ENCODE measurements at regions not wholly inside any gene's neighbourhood (a gene's known extent, or its start where the extent isn't known, plus 50 kb on each side); places are given as distances from the start of the nearest gene placed in this dataset.
"Not testable (repeated sequence)": the region's sequence is repeated elsewhere in the genome, so short reads cannot be mapped to it uniquely, and the experiment has no call there.

GRCh38 chr16:80259290-80259805, 281.4 kb upstream of the DYNLRB2 start:
- intact Hi-C loops (cut with DNase I; ENCODE audit: low total_unique reads): no loop called here

GRCh38 chr16:80258407-80258806, 282.4 kb upstream of the DYNLRB2 start:
- no peak for DNase-seq (ENCODE audit: low spot score in 2 of 2)
- H3K4me3 ChIP-seq (ENCODE audit: low read depth, poor library complexity, severe bottlenecking): no peak overlapping the region
- TF ChIP-seq POLR2A (IDR thresholded peaks at IDR 0.05) (no peak), CTCF (IDR thresholded peaks at IDR 0.05) (no peak)
- 91 to 95% methylated on average over 3 of the region's 3 CpGs for WGBS, 2 donors
- intact Hi-C loops (cut with DNase I; ENCODE audit: low total_unique reads): no loop called here

More at GRCh38 chr16:80259290-80259805, 281.4 kb upstream of the DYNLRB2 start:
- no peak for TF ChIP-seq POLR2A (IDR thresholded peaks at IDR 0.05)
- no peak for TF ChIP-seq CTCF (IDR thresholded peaks at IDR 0.05)
- DNase-seq (ENCODE audit: low spot score in 2 of 2): no peak
- WGBS, 2 donors: 88 to 90% methylated on average over 6 of the region's 6 CpGs
- no peak overlapping the region for H3K4me3 ChIP-seq (ENCODE audit: low read depth, poor library complexity, severe bottlenecking)

- intact Hi-C loops (cut with DNase I; ENCODE audit: low total_unique reads): no loop called here
- no peak for TF ChIP-seq CTCF (IDR thresholded peaks at IDR 0.05)
- no peak for TF ChIP-seq POLR2A (IDR thresholded peaks at IDR 0.05)
- H3K4me3 ChIP-seq (ENCODE audit: low read depth, poor library complexity, severe bottlenecking): no peak overlapping the region
- 90 to 91% methylated on average over 4 of the region's 4 CpGs for WGBS, 2 donors
- no peak for DNase-seq (ENCODE audit: low spot score in 2 of 2)
Observed at GRCh38 chr16:80254970-80255369, 285.8 kb upstream of the DYNLRB2 start.

- DNase-seq (ENCODE audit: low spot score in 2 of 2): no peak
- no peak overlapping the region for H3K4me3 ChIP-seq (ENCODE audit: low read depth, poor library complexity, severe bottlenecking)
- no peak for TF ChIP-seq POLR2A (IDR thresholded peaks at IDR 0.05)
- no peak for TF ChIP-seq CTCF (IDR thresholded peaks at IDR 0.05)
- intact Hi-C loops (cut with DNase I; ENCODE audit: low total_unique reads): no loop called here
- 75 to 84% methylated on average over 5 of the region's 5 CpGs for WGBS, 2 donors
Observed at GRCh38 chr16:80253741-80254140, 287.1 kb upstream of the DYNLRB2 start.

GRCh38 chr16:80250381-80250780, 290.4 kb upstream of the DYNLRB2 start:
- intact Hi-C loops (cut with DNase I; ENCODE audit: low total_unique reads): no loop called here
- no peak overlapping the region for H3K4me3 ChIP-seq (ENCODE audit: low read depth, poor library complexity, severe bottlenecking)
- TF ChIP-seq POLR2A (IDR thresholded peaks at IDR 0.05): no peak
- TF ChIP-seq CTCF (IDR thresholded peaks at IDR 0.05): no peak
- WGBS, 2 donors: 49 to 54% methylated on average over 4 of the region's 4 CpGs
- DNase-seq (ENCODE audit: low spot score in 2 of 2): no peak

GRCh38 chr16:80243303-80243702, 297.5 kb upstream of the DYNLRB2 start:
- not testable (repeated sequence) for DNase-seq (ENCODE audit: low spot score in 2 of 2)

GRCh38 chr16:80242279-80242678, 298.5 kb upstream of the DYNLRB2 start:
- DNase-seq (ENCODE audit: low spot score in 2 of 2); H3K4me3 ChIP-seq (ENCODE audit: low read depth, poor library complexity, severe bottlenecking); intact Hi-C loops (cut with DNase I; ENCODE audit: low total_unique reads): not testable (repeated sequence)
- 94 to 98% methylated on average over 4 of the region's 4 CpGs for WGBS, 2 donors

More at GRCh38 chr16:80243303-80243702, 297.5 kb upstream of the DYNLRB2 start:
- intact Hi-C loops (cut with DNase I; ENCODE audit: low total_unique reads); H3K4me3 ChIP-seq (ENCODE audit: low read depth, poor library complexity, severe bottlenecking): not testable (repeated sequence)
- WGBS, 2 donors: no CpG with 5 or more reads among the region's 30 CpGs

Data from lower leg skin (tissue), 4 donors.